ENCODE measurements at regions not wholly inside any gene's neighbourhood (a gene's known extent, or its start where the extent isn't known, plus 50 kb on each side); places are given as distances from the start of the nearest gene placed in this dataset.
A peak's percentile ranks its signal among the peaks of the same experiment; 100 is the strongest.

GRCh38 chr4:27276307-27277073, 415.8 kb downstream of the STIM2 start (continued):
- TF ChIP-seq MYC (IDR thresholded peaks at IDR 0.05; ENCODE audit: insufficient read depth, insufficient read length, insufficient replicate concordance, low read length, severe bottlenecking) (no peak), TCF12 (IDR thresholded peaks at IDR 0.05; ENCODE audit: low read depth, low read length) (no peak), NBN (IDR thresholded peaks at IDR 0.05) (no peak), RUNX3 (IDR thresholded peaks at IDR 0.05; ENCODE audit: low read length) (no peak), SMARCA5 (IDR thresholded peaks at IDR 0.05) (no peak), SMC3 (IDR thresholded peaks at IDR 0.05; ENCODE audit: borderline replicate concordance, low read length) (no peak), NR2C1 (IDR thresholded peaks at IDR 0.05) (no peak), DPF2 (IDR thresholded peaks at IDR 0.05) (no peak)

- no peaks in the 10 kb centered on the region for H4K20me1 ChIP-seq (ENCODE audit: control insufficient read depth, insufficient read depth)
- intact Hi-C loops (cut with micrococcal nuclease; ENCODE audit: unreplicated experiment) (no loop called here), in situ Hi-C loops (cut with MboI) (no loop called here)
- no peak overlapping the region for H3K4me3 ChIP-seq
- POLR2A ChIA-PET, result no interaction called here
- BruUV-seq (replicated peaks), result no TSS peak
- H3K27me3 ChIP-seq (replicated peaks in 1 of 2; ENCODE audit: control insufficient read depth in 2 of 2, insufficient read depth in 2 of 2, low read length in 1 of 2), result no peaks in the 10 kb centered on the region
- no peaks in the 10 kb centered on the region for H3K9me3 ChIP-seq (replicated peaks; ENCODE audit: control insufficient read depth, insufficient read depth, low read length)
- SMC1A ChIA-PET (ENCODE audit: uncharacterized antibody, unreplicated experiment), result no interaction called here
- DNase-seq (ENCODE audit: low read depth, low spot score) (no peak), ATAC-seq (no peak), FAIRE-seq (no peak)
- H3K9ac ChIP-seq (ENCODE audit: control insufficient read depth, insufficient read depth, low read length), result no peak overlapping the region
- H3K4me1 ChIP-seq (ENCODE audit: control insufficient read depth, insufficient read depth, low read length), result no peaks in the 10 kb centered on the region
- WGBS (ENCODE audit: insufficient coverage, insufficient replicate concordance, low lambda C conversion rate, missing lambda C conversion rate), result 36% methylated on average over 5 of the region's 5 CpGs
- no peak overlapping the region for H2AFZ ChIP-seq (ENCODE audit: control insufficient read depth, low read depth, low read length)
- H3K79me2 ChIP-seq (ENCODE audit: control insufficient read depth, insufficient read depth, low read length), result no peaks in the 10 kb centered on the region
- CTCF ChIA-PET, result interaction anchor here (1.7 kb wide), 1 partner anchor 230 kb away, joined by 3 read pairs; no protein-coding TSS in a partner anchor
- no peak overlapping the region for H3K4me2 ChIP-seq (ENCODE audit: control insufficient read depth, insufficient read depth)
- RAD21 ChIA-PET (ENCODE audit: unreplicated experiment), result no interaction called here
- H3K36me3 ChIP-seq (ENCODE audit: control insufficient read depth in 2 of 2, insufficient read depth in 2 of 2, low read length in 1 of 2), result no peaks in the 10 kb centered on the region
- no peak for TF ChIP-seq RFX5 (IDR thresholded peaks at IDR 0.05; ENCODE audit: low read depth, low read length)
- TF ChIP-seq CHD2 (IDR thresholded peaks at IDR 0.05; ENCODE audit: borderline replicate concordance, low read depth, low read length), result no peak
- TF ChIP-seq RELA (IDR thresholded peaks at IDR 0.05; ENCODE audit: borderline replicate concordance, partially characterized antibody), result no peak
- TF ChIP-seq REST (IDR thresholded peaks at IDR 0.05; ENCODE audit: low read depth, low read length), result peak; percentile 92
- no peak overlapping the region for H3K27ac ChIP-seq (ENCODE audit: control insufficient read depth, insufficient read depth)
Measured at GRCh38 chr4:27278615-27279375, 418.2 kb downstream of the STIM2 start.

Measured in GM12878 (cell line).